Large intestine (tissue), 3 donors: ENCODE measurements at regions not wholly inside any gene's neighbourhood (a gene's known extent, or its start where the extent isn't known, plus 50 kb on each side); places are given as distances from the start of the nearest gene placed in this dataset.

Experiments used
- DNase-seq, 2 donors: peaks; one replicate each; pipeline versions ENCODE4 v3.0.0 to v3.0.0-alpha.2; 2013
- H3K27ac ChIP-seq: one replicate; pipeline ENCODE4 v1.5.1; 2013; ENCODE audit warnings: low read length
- H3K27me3 ChIP-seq: 2 replicates; pipeline ENCODE4 v1.6.1; 2013; ENCODE audit warnings: low read length; ENCODE audit not compliant: control insufficient read depth, insufficient read depth
- H3K36me3 ChIP-seq: 2 replicates; pipeline ENCODE4 v1.6.1; 2013; ENCODE audit warnings: low read length; ENCODE audit not compliant: control insufficient read depth, insufficient read depth
- H3K4me1 ChIP-seq: one replicate; pipeline ENCODE4 v1.6.1; 2013; ENCODE audit warnings: low read length; ENCODE audit not compliant: control insufficient read depth, insufficient read depth
- H3K4me3 ChIP-seq: one replicate; pipeline ENCODE4 v1.5.1; 2013; ENCODE audit warnings: low read length
- H3K9me3 ChIP-seq: one replicate; pipeline ENCODE4 v1.6.1; 2013; ENCODE audit warnings: mild to moderate bottlenecking, low read depth, low read length, moderate library complexity; ENCODE audit not compliant: control insufficient read depth
- WGBS: methylation state at CpG from one replicate; pipeline ENCODE4 v1.1.5; 2013; ENCODE audit warnings: low lambda C conversion rate; ENCODE audit not compliant: insufficient coverage; 5-methylcytosine and 5-hydroxymethylcytosine counted together

GRCh38 chr3:43793648-43794372 is 103.1 kb downstream of the ABHD5 start:
- Histone ChIP-seq H3K36me3 (no peaks in the 10 kb centered on the region), H3K4me3 (no peak overlapping the region), H3K9me3 (no peaks in the 10 kb centered on the region), H3K27me3 (peaks cover 9% of the 10 kb centered on the region), H3K4me1 (peaks cover 3% of the 10 kb centered on the region), H3K27ac (no peak overlapping the region)
- no peak for DNase-seq
- no CpG with 5 or more reads among the region's 9 CpGs for WGBS

- no CpG with 5 or more reads among the region's 1 CpG for WGBS
- Histone ChIP-seq H3K4me1 (peaks cover 3% of the 10 kb centered on the region), H3K27me3 (peaks cover 3% of the 10 kb centered on the region), H3K27ac (no peak overlapping the region), H3K9me3 (no peaks in the 10 kb centered on the region), H3K4me3 (no peak overlapping the region), H3K36me3 (no peaks in the 10 kb centered on the region)
- no peak for DNase-seq
Observed at GRCh38 chr3:43794776-43795175, 104.0 kb downstream of the ABHD5 start.

GRCh38 chr3:43795491-43795890 is 104.8 kb downstream of the ABHD5 start:
- peaks cover 3% of the 10 kb centered on the region for H3K27me3 ChIP-seq
- no CpG with 5 or more reads among the region's 3 CpGs for WGBS
- DNase-seq = peak; percentile 38 to 57

GRCh38 chr3:43796041-43796596 is 105.4 kb downstream of the ABHD5 start:
- no CpG with 5 or more reads among the region's 7 CpGs for WGBS
- no peaks in the 10 kb centered on the region for H3K36me3 ChIP-seq
- H3K27me3 ChIP-seq = peaks cover 3% of the 10 kb centered on the region
- no peak for DNase-seq
- H3K4me1 ChIP-seq = peaks cover 3% of the 10 kb centered on the region
- H3K4me3 ChIP-seq = no peak overlapping the region
- H3K27ac ChIP-seq = no peak overlapping the region
- H3K9me3 ChIP-seq = no peaks in the 10 kb centered on the region

More at GRCh38 chr3:43795491-43795890, 104.8 kb downstream of the ABHD5 start:
- no peak overlapping the region for H3K4me3 ChIP-seq
- no peaks in the 10 kb centered on the region for H3K36me3 ChIP-seq
- H3K9me3 ChIP-seq = no peaks in the 10 kb centered on the region
- no peak overlapping the region for H3K27ac ChIP-seq
- peaks cover 3% of the 10 kb centered on the region for H3K4me1 ChIP-seq

- WGBS = no CpG with 5 or more reads among the region's 5 CpGs
Observed at GRCh38 chr3:43797794-43798193, 107.1 kb downstream of the ABHD5 start.

GRCh38 chr3:43810797-43811196 is 120.1 kb downstream of the ABHD5 start:
- no peaks in the 10 kb centered on the region for H3K36me3 ChIP-seq
- no CpG with 5 or more reads among the region's 2 CpGs for WGBS

More at GRCh38 chr3:43797794-43798193, 107.1 kb downstream of the ABHD5 start:
- Histone ChIP-seq H3K27me3 (peaks cover 3% of the 10 kb centered on the region), H3K4me1 (peaks cover 3% of the 10 kb centered on the region), H3K27ac (no peak overlapping the region), H3K9me3 (no peaks in the 10 kb centered on the region), H3K36me3 (no peaks in the 10 kb centered on the region), H3K4me3 (no peak overlapping the region)
- DNase-seq = no peak

GRCh38 chr3:43814461-43814860 is 123.7 kb downstream of the ABHD5 start:
- no peak overlapping the region for H3K27ac ChIP-seq
- WGBS = 100% methylated on average over 1 of the region's 1 CpG
- H3K36me3 ChIP-seq = no peaks in the 10 kb centered on the region
- peaks cover 7% of the 10 kb centered on the region for H3K27me3 ChIP-seq
- H3K9me3 ChIP-seq = no peaks in the 10 kb centered on the region
- no peaks in the 10 kb centered on the region for H3K4me1 ChIP-seq
- no peak overlapping the region for H3K4me3 ChIP-seq
- no peak for DNase-seq

More at GRCh38 chr3:43810797-43811196, 120.1 kb downstream of the ABHD5 start:
- H3K4me1 ChIP-seq = no peaks in the 10 kb centered on the region
- DNase-seq = no peak
- H3K27me3 ChIP-seq = peaks cover 4% of the 10 kb centered on the region
- no peak overlapping the region for H3K4me3 ChIP-seq
- no peak overlapping the region for H3K27ac ChIP-seq
- no peaks in the 10 kb centered on the region for H3K9me3 ChIP-seq

GRCh38 chr3:43816372-43816771 is 125.6 kb downstream of the ABHD5 start:
- Histone ChIP-seq H3K27me3 (peaks cover 7% of the 10 kb centered on the region), H3K4me1 (no peaks in the 10 kb centered on the region), H3K9me3 (no peaks in the 10 kb centered on the region), H3K36me3 (no peaks in the 10 kb centered on the region), H3K27ac (no peak overlapping the region), H3K4me3 (no peak overlapping the region)
- DNase-seq = no peak
- 80% methylated on average over 1 of the region's 1 CpG for WGBS

- H3K9me3 ChIP-seq = no peaks in the 10 kb centered on the region
- H3K4me1 ChIP-seq = no peaks in the 10 kb centered on the region
- no peaks in the 10 kb centered on the region for H3K36me3 ChIP-seq
- H3K4me3 ChIP-seq = no peak overlapping the region
- H3K27ac ChIP-seq = no peak overlapping the region
- no CpG with 5 or more reads among the region's 2 CpGs for WGBS
- DNase-seq = no peak
- H3K27me3 ChIP-seq = peaks cover 7% of the 10 kb centered on the region
Observed at GRCh38 chr3:43817064-43817463, 126.3 kb downstream of the ABHD5 start.

GRCh38 chr3:43817825-43818224 is 127.1 kb downstream of the ABHD5 start:
- no peaks in the 10 kb centered on the region for H3K9me3 ChIP-seq
- H3K36me3 ChIP-seq = no peaks in the 10 kb centered on the region
- H3K27me3 ChIP-seq = peaks cover 7% of the 10 kb centered on the region
- H3K27ac ChIP-seq = no peak overlapping the region
- WGBS = no CpG with 5 or more reads among the region's 2 CpGs
- H3K4me3 ChIP-seq = no peak overlapping the region
- no peak for DNase-seq
- no peaks in the 10 kb centered on the region for H3K4me1 ChIP-seq

- Histone ChIP-seq H3K4me3 (no peak overlapping the region), H3K27ac (no peak overlapping the region), H3K36me3 (no peaks in the 10 kb centered on the region), H3K4me1 (no peaks in the 10 kb centered on the region), H3K9me3 (no peaks in the 10 kb centered on the region), H3K27me3 (peaks cover 7% of the 10 kb centered on the region)
- no peak for DNase-seq
Observed at GRCh38 chr3:43818229-43818628, 127.5 kb downstream of the ABHD5 start.
